ENCODE measurements at regions not wholly inside any gene's neighbourhood (a gene's known extent, or its start where the extent isn't known, plus 50 kb on each side); places are given as distances from the start of the nearest gene placed in this dataset.

DNA sequence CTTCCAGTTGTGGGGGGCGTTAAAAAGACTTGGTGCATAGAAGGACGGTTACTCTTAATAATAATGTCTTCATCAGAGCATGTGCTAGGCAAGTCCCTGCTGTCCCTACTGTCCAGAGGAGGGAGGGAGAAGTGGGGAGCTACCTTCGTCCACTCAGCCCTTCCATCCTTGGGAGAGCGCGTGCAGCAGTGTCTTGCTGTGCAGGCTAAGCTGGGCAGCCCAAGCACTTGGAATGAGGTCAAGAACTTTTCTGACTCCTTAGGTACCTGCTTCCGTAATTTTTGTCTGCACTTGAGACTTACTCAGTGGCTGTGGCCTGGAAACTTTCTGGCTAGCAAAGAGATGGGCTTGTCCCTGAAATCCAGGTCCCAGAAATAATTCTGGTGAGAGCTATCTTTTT is 265.9 kb upstream of the SORCS1 start:
- TF ChIP-seq RAD21 (IDR thresholded peaks at IDR 0.05; ENCODE audit: low read depth) (no peak), POLR2AphosphoS5 (IDR thresholded peaks at IDR 0.05; ENCODE audit: low read depth, low read length) (no peak), ELF1 (IDR thresholded peaks at IDR 0.05; ENCODE audit: borderline replicate concordance, low read depth) (no peak), EZH2 (IDR thresholded peaks at IDR 0.05) (no peak), SP1 (IDR thresholded peaks at IDR 0.05; ENCODE audit: low read depth) (no peak), JUND (IDR thresholded peaks at IDR 0.05) (no peak), POLR2A (IDR thresholded peaks at IDR 0.05; ENCODE audit: borderline replicate concordance, extremely low read depth, insufficient read depth, insufficient read length) (no peak)
- TF ChIP-seq, protein P1, sequence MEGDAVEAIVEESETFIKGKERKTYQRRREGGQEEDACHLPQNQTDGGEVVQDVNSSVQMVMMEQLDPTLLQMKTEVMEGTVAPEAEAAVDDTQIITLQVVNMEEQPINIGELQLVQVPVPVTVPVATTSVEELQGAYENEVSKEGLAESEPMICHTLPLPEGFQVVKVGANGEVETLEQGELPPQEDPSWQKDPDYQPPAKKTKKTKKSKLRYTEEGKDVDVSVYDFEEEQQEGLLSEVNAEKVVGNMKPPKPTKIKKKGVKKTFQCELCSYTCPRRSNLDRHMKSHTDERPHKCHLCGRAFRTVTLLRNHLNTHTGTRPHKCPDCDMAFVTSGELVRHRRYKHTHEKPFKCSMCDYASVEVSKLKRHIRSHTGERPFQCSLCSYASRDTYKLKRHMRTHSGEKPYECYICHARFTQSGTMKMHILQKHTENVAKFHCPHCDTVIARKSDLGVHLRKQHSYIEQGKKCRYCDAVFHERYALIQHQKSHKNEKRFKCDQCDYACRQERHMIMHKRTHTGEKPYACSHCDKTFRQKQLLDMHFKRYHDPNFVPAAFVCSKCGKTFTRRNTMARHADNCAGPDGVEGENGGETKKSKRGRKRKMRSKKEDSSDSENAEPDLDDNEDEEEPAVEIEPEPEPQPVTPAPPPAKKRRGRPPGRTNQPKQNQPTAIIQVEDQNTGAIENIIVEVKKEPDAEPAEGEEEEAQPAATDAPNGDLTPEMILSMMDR (IDR thresholded peaks at IDR 0.05 in 2 of 3, conservative IDR thresholded peaks at IDR 0.05 in 1 of 3; ENCODE audit: borderline replicate concordance in 1 of 3, insufficient read depth in 1 of 3, low read depth in 2 of 3, low read length in 2 of 3) = no peak

Data from HCT116 (cell line).